NCI-H2171 treated with DMSO at 0.1 percent for 48 hours (cell line): ENCODE measurements at regions not wholly inside any gene's neighbourhood (a gene's known extent, or its start where the extent isn't known, plus 50 kb on each side); places are given as distances from the start of the nearest gene placed in this dataset.

ENCODE experiments used
- DNase-seq: peaks from one replicate; lab custom pipeline; 2025; lab: John Stamatoyannopoulos, UW

- DNase-seq = peak; percentile 73
Measured at GRCh38 chr1:235027076-235027861, 101.4 kb downstream of the TOMM20 start.

- DNase-seq = no peak
Measured at GRCh38 chr1:235025422-235025984, 103.1 kb downstream of the TOMM20 start.

- no peak for DNase-seq
Measured at GRCh38 chr1:235024711-235025421, 103.8 kb downstream of the TOMM20 start.

- no peak for DNase-seq
Measured at GRCh38 chr1:235023711-235024439, 104.8 kb downstream of the TOMM20 start.

- DNase-seq = no peak
Measured at GRCh38 chr1:235022981-235023710, 105.5 kb downstream of the TOMM20 start.

GRCh38 chr1:235022341-235022980, 106.2 kb downstream of the TOMM20 start:
- peak; percentile 27 for DNase-seq

GRCh38 chr1:235021815-235022214, 106.8 kb downstream of the TOMM20 start:
- no peak for DNase-seq

GRCh38 chr1:235021321-235021720, 107.3 kb downstream of the TOMM20 start:
- DNase-seq = no peak

GRCh38 chr1:235019961-235020360, 108.7 kb downstream of the TOMM20 start:
- DNase-seq = no peak

- no peak for DNase-seq
Measured at GRCh38 chr1:235019471-235019870, 109.2 kb downstream of the TOMM20 start.

GRCh38 chr1:235018720-235019444, 109.8 kb downstream of the TOMM20 start:
- DNase-seq = no peak

GRCh38 chr1:235018161-235018560, 110.5 kb downstream of the TOMM20 start:
- DNase-seq = no peak

GRCh38 chr1:235017719-235018118, 110.9 kb downstream of the TOMM20 start:
- no peak for DNase-seq

- no peak for DNase-seq
Measured at GRCh38 chr1:235017191-235017590, 111.4 kb downstream of the TOMM20 start.

- peak; percentile 69 for DNase-seq
Measured at GRCh38 chr1:235015291-235015985, 113.2 kb downstream of the TOMM20 start.

GRCh38 chr1:235014756-235015155, 113.9 kb downstream of the TOMM20 start:
- no peak for DNase-seq

GRCh38 chr1:235013512-235013911, 115.1 kb downstream of the TOMM20 start:
- DNase-seq = no peak

GRCh38 chr1:235012436-235013210, 116.0 kb downstream of the TOMM20 start:
- no peak for DNase-seq
